HepG2 (cell line): ENCODE measurements at regions not wholly inside any gene's neighbourhood (a gene's known extent, or its start where the extent isn't known, plus 50 kb on each side); places are given as distances from the start of the nearest gene placed in this dataset.

Source experiments
- HNRNPK ChIP-seq: fragments of 200-400 bp; formaldehyde crosslinking; IDR thresholded peaks from 2 replicates; pipeline ENCODE4 v1.6.1; 2018; ENCODE audit warnings: low read length, low read depth, moderate library complexity, mild to moderate bottlenecking; ENCODE audit not compliant: poor library complexity, severe bottlenecking
- TF ChIP-seq, protein P1 (sequence below): sonication (generic); formaldehyde crosslinking; IDR thresholded peaks from 2 replicates; pipeline ENCODE4 v1.5.0; 2020; ENCODE audit warnings: mild to moderate bottlenecking, missing genetic modification reagents, borderline replicate concordance
- TF ChIP-seq, protein P2 (sequence below): sonication (generic); formaldehyde crosslinking; IDR thresholded peaks from 2 replicates; pipeline ENCODE4 v1.5.0; 2020; ENCODE audit warnings: missing genetic modification reagents

DNA sequence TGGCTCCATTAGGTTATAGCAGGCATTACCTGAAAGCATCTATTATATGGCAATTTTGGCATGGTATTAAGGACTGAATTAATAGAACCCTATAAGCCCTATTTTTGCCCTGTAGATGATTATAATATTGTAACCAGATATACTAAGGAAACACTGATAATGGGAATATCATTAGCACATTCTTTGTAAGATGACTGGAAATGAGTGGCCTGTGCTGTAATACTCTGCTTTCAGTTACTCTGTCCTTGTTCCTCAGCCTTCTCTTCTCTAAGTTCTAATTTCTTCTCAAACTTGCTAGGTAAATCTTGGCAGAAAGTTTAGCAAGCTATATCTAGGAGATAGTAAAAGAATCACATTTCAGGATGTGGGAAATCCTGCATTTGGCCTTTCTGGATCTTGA lies 74.0 kb upstream of the ITPRID2 start (continued):
- TF ChIP-seq, protein P1, sequence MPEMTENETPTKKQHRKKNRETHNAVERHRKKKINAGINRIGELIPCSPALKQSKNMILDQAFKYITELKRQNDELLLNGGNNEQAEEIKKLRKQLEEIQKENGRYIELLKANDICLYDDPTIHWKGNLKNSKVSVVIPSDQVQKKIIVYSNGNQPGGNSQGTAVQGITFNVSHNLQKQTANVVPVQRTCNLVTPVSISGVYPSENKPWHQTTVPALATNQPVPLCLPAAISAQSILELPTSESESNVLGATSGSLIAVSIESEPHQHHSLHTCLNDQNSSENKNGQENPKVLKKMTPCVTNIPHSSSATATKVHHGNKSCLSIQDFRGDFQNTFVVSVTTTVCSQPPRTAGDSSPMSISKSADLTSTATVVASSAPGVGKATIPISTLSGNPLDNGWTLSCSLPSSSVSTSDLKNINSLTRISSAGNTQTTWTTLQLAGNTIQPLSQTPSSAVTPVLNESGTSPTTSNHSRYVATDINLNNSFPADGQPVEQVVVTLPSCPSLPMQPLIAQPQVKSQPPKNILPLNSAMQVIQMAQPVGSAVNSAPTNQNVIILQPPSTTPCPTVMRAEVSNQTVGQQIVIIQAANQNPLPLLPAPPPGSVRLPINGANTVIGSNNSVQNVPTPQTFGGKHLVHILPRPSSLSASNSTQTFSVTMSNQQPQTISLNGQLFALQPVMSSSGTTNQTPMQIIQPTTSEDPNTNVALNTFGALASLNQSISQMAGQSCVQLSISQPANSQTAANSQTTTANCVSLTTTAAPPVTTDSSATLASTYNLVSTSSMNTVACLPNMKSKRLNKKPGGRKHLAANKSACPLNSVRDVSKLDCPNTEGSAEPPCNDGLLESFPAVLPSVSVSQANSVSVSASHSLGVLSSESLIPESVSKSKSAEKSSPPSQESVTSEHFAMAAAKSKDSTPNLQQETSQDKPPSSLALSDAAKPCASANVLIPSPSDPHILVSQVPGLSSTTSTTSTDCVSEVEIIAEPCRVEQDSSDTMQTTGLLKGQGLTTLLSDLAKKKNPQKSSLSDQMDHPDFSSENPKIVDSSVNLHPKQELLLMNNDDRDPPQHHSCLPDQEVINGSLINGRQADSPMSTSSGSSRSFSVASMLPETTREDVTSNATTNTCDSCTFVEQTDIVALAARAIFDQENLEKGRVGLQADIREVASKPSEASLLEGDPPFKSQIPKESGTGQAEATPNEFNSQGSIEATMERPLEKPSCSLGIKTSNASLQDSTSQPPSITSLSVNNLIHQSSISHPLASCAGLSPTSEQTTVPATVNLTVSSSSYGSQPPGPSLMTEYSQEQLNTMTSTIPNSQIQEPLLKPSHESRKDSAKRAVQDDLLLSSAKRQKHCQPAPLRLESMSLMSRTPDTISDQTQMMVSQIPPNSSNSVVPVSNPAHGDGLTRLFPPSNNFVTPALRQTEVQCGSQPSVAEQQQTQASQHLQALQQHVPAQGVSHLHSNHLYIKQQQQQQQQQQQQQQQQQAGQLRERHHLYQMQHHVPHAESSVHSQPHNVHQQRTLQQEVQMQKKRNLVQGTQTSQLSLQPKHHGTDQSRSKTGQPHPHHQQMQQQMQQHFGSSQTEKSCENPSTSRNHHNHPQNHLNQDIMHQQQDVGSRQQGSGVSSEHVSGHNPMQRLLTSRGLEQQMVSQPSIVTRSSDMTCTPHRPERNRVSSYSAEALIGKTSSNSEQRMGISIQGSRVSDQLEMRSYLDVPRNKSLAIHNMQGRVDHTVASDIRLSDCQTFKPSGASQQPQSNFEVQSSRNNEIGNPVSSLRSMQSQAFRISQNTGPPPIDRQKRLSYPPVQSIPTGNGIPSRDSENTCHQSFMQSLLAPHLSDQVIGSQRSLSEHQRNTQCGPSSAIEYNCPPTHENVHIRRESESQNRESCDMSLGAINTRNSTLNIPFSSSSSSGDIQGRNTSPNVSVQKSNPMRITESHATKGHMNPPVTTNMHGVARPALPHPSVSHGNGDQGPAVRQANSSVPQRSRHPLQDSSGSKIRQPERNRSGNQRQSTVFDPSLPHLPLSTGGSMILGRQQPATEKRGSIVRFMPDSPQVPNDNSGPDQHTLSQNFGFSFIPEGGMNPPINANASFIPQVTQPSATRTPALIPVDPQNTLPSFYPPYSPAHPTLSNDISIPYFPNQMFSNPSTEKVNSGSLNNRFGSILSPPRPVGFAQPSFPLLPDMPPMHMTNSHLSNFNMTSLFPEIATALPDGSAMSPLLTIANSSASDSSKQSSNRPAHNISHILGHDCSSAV (CRISPR knock-in tag) = no peak
- TF ChIP-seq, protein P2, sequence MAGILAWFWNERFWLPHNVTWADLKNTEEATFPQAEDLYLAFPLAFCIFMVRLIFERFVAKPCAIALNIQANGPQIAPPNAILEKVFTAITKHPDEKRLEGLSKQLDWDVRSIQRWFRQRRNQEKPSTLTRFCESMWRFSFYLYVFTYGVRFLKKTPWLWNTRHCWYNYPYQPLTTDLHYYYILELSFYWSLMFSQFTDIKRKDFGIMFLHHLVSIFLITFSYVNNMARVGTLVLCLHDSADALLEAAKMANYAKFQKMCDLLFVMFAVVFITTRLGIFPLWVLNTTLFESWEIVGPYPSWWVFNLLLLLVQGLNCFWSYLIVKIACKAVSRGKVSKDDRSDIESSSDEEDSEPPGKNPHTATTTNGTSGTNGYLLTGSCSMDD (CRISPR knock-in tag) = no peak
- no peak for TF ChIP-seq HNRNPK
